Neural cell (in vitro differentiated cells): ENCODE measurements at regions not wholly inside any gene's neighbourhood (a gene's known extent, or its start where the extent isn't known, plus 50 kb on each side); places are given as distances from the start of the nearest gene placed in this dataset.

Experiments used
- H2AFZ ChIP-seq: fragments of 200-600, 300-800 bp; sonication (generic), shearing (Covaris generic); 2 replicates; pipeline ENCODE4 v1.6.0; 2014; ENCODE audit warnings: low read depth, mild to moderate bottlenecking, antibody characterized with exemption, low read length, moderate library complexity
- H3F3A ChIP-seq: fragments of 200-600 bp; shearing (Covaris generic); 2 replicates; pipeline ENCODE4 v1.6.1; 2016; ENCODE audit warnings: mild to moderate bottlenecking, moderate library complexity, mixed read lengths, antibody characterized with exemption, low read length; ENCODE audit not compliant: insufficient read depth, poor library complexity, severe bottlenecking
- H3K27ac ChIP-seq: fragments of 200-600, 300-800 bp; sonication (generic), shearing (Covaris generic); 2 replicates; pipeline ENCODE4 v1.5.1; 2014; ENCODE audit warnings: mild to moderate bottlenecking, low read length, moderate library complexity
- H3K27me3 ChIP-seq: fragments of 300-800, 200-600 bp; sonication (generic), shearing (Covaris generic); 2 replicates; pipeline ENCODE4 v1.6.0; 2014; ENCODE audit warnings: mild to moderate bottlenecking, low read depth, low read length, moderate library complexity; ENCODE audit not compliant: insufficient read depth
- H3K36me3 ChIP-seq: fragments of 300-800, 200-600 bp; sonication (generic), shearing (Covaris generic); 2 replicates; pipeline ENCODE4 v1.5.1; 2014; ENCODE audit warnings: mild to moderate bottlenecking, antibody characterized with exemption, low read length, moderate library complexity; ENCODE audit not compliant: insufficient read depth
- H3K4me2 ChIP-seq: fragments of 300-800, 200-600 bp; sonication (generic), shearing (Covaris generic); 2 replicates; pipeline ENCODE4 v1.6.0; 2014; ENCODE audit warnings: mild to moderate bottlenecking, low read length
- H3K4me3 ChIP-seq: fragments of 300-800, 200-600 bp; sonication (generic), shearing (Covaris generic); 2 replicates; pipeline ENCODE4 v1.5.1; 2014; ENCODE audit warnings: mild to moderate bottlenecking, low read length, moderate library complexity
- H3K79me2 ChIP-seq: fragments of 200-600 bp; shearing (Covaris generic); replicated peaks from 2 replicates; pipeline ENCODE4 v1.6.0; 2014; ENCODE audit warnings: mild to moderate bottlenecking, low read length, moderate library complexity; ENCODE audit not compliant: insufficient read depth
- H3K9ac ChIP-seq: fragments of 300-800, 200-600 bp; sonication (generic), shearing (Covaris generic); 2 replicates; pipeline ENCODE4 v1.6.1; 2016; ENCODE audit warnings: mild to moderate bottlenecking, low read length, mixed read lengths
- H3K9me2 ChIP-seq: fragments of 200-600 bp; shearing (Covaris generic); 2 replicates; pipeline ENCODE4 v1.6.1; 2016; ENCODE audit warnings: mild to moderate bottlenecking, low read length, mixed read lengths; ENCODE audit not compliant: insufficient read depth
- H3K9me3 ChIP-seq: fragments of 200-600, 300-800 bp; sonication (generic), shearing (Covaris generic); 2 replicates; pipeline ENCODE4 v1.6.1; 2016; ENCODE audit warnings: mild to moderate bottlenecking, mixed run types, low read length, moderate library complexity, mixed read lengths
- H4K20me1 ChIP-seq: fragments of 200-600 bp; shearing (Covaris generic); 2 replicates; pipeline ENCODE4 v1.6.1; 2016; ENCODE audit warnings: mild to moderate bottlenecking, mixed run types; ENCODE audit not compliant: insufficient read depth
- EP300 ChIP-seq: fragments of 450-650 bp; conservative IDR thresholded peaks from 2 replicates; pipeline ENCODE4 v1.6.1; 2014; ENCODE audit warnings: antibody characterized with exemption, mild to moderate bottlenecking, moderate library complexity; ENCODE audit not compliant: poor library complexity, severe bottlenecking
- EZH2 ChIP-seq: fragments of 200-600, 300-800 bp; shearing (Covaris generic), sonication (generic); IDR thresholded peaks from 2 replicates; pipeline ENCODE4 v1.6.1; 2014; ENCODE audit warnings: antibody characterized with exemption, low read length, borderline replicate concordance, mild to moderate bottlenecking; ENCODE audit not compliant: insufficient read depth, poor library complexity, severe bottlenecking
- MXI1 ChIP-seq: fragments of 450-650 bp; conservative IDR thresholded peaks from 2 replicates; pipeline ENCODE4 v1.6.1; 2014; ENCODE audit warnings: antibody characterized with exemption, mild to moderate bottlenecking; ENCODE audit not compliant: poor library complexity, severe bottlenecking
- POLR2AphosphoS5 ChIP-seq: IDR thresholded peaks from 2 replicates; pipeline ENCODE4 v1.6.1; 2012
- RAD21 ChIP-seq: fragments of 450-650 bp; conservative IDR thresholded peaks from 2 replicates; pipeline ENCODE4 v1.6.1; 2014; ENCODE audit warnings: antibody characterized with exemption, mild to moderate bottlenecking, moderate library complexity
- SMC3 ChIP-seq: fragments of 450-650 bp; conservative IDR thresholded peaks from 2 replicates; pipeline ENCODE4 v1.6.1; 2014; ENCODE audit warnings: antibody characterized with exemption, mild to moderate bottlenecking, moderate library complexity; ENCODE audit not compliant: poor library complexity
- TAF1 ChIP-seq: IDR thresholded peaks from 2 replicates; pipeline ENCODE4 v1.6.1; 2012; ENCODE audit warnings: low read depth
- TF ChIP-seq, protein P1 (sequence below): fragments of 450-650 bp; IDR thresholded peaks from 2 replicates; pipeline ENCODE4 v1.5.1; 2014; ENCODE audit warnings: antibody characterized with exemption, mild to moderate bottlenecking, moderate library complexity; ENCODE audit not compliant: poor library complexity, severe bottlenecking
- TF ChIP-seq, protein P2 (sequence below): IDR thresholded peaks from 2 replicates; pipeline ENCODE4 v1.6.1; 2012; ENCODE audit warnings: borderline replicate concordance

DNA sequence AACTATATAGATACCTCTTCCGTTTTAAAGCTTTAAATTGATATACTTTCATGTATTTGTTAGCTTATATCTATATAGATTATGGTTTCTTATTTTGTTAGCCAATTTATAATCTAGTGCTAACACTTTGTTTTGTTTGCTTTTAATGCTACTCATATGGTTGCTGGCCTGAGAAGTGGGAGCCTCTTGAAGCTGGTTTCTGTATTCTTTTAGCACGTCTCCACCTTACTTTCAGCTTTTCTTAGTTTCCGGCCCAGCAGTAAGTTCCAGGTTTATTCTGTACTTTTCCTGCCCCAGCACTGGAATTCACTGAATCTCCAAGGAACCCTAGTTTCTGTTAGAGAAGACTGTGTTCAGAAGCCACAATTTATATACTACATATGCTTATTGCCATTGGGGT lies 458.9 kb downstream of the PRR16 start:
- no peaks in the 10 kb centered on the region for H3K27me3 ChIP-seq
- no peak overlapping the region for H2AFZ ChIP-seq
- H3K36me3 ChIP-seq = no peaks in the 10 kb centered on the region
- H3K79me2 ChIP-seq = no peaks in the 10 kb centered on the region
- H3K4me3 ChIP-seq = no peak overlapping the region
- no peaks in the 10 kb centered on the region for H3K9me2 ChIP-seq
- H3K4me2 ChIP-seq = no peak overlapping the region
- H3K9me3 ChIP-seq = no peaks in the 10 kb centered on the region
- H4K20me1 ChIP-seq = no peaks in the 10 kb centered on the region
- H3K27ac ChIP-seq = no peak overlapping the region
- no peak for TF ChIP-seq MXI1
- TF ChIP-seq, protein P1, sequence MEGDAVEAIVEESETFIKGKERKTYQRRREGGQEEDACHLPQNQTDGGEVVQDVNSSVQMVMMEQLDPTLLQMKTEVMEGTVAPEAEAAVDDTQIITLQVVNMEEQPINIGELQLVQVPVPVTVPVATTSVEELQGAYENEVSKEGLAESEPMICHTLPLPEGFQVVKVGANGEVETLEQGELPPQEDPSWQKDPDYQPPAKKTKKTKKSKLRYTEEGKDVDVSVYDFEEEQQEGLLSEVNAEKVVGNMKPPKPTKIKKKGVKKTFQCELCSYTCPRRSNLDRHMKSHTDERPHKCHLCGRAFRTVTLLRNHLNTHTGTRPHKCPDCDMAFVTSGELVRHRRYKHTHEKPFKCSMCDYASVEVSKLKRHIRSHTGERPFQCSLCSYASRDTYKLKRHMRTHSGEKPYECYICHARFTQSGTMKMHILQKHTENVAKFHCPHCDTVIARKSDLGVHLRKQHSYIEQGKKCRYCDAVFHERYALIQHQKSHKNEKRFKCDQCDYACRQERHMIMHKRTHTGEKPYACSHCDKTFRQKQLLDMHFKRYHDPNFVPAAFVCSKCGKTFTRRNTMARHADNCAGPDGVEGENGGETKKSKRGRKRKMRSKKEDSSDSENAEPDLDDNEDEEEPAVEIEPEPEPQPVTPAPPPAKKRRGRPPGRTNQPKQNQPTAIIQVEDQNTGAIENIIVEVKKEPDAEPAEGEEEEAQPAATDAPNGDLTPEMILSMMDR = no peak
- no peak for TF ChIP-seq EP300
- TF ChIP-seq TAF1 = no peak
- no peak for TF ChIP-seq SMC3
- no peak for TF ChIP-seq POLR2AphosphoS5
- TF ChIP-seq, protein P2, sequence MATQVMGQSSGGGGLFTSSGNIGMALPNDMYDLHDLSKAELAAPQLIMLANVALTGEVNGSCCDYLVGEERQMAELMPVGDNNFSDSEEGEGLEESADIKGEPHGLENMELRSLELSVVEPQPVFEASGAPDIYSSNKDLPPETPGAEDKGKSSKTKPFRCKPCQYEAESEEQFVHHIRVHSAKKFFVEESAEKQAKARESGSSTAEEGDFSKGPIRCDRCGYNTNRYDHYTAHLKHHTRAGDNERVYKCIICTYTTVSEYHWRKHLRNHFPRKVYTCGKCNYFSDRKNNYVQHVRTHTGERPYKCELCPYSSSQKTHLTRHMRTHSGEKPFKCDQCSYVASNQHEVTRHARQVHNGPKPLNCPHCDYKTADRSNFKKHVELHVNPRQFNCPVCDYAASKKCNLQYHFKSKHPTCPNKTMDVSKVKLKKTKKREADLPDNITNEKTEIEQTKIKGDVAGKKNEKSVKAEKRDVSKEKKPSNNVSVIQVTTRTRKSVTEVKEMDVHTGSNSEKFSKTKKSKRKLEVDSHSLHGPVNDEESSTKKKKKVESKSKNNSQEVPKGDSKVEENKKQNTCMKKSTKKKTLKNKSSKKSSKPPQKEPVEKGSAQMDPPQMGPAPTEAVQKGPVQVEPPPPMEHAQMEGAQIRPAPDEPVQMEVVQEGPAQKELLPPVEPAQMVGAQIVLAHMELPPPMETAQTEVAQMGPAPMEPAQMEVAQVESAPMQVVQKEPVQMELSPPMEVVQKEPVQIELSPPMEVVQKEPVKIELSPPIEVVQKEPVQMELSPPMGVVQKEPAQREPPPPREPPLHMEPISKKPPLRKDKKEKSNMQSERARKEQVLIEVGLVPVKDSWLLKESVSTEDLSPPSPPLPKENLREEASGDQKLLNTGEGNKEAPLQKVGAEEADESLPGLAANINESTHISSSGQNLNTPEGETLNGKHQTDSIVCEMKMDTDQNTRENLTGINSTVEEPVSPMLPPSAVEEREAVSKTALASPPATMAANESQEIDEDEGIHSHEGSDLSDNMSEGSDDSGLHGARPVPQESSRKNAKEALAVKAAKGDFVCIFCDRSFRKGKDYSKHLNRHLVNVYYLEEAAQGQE = no peak
- no peak for TF ChIP-seq RAD21
- TF ChIP-seq EZH2 = no peak
- H3K9ac ChIP-seq = no peak overlapping the region
- no peaks in the 10 kb centered on the region for H3F3A ChIP-seq

DNA sequence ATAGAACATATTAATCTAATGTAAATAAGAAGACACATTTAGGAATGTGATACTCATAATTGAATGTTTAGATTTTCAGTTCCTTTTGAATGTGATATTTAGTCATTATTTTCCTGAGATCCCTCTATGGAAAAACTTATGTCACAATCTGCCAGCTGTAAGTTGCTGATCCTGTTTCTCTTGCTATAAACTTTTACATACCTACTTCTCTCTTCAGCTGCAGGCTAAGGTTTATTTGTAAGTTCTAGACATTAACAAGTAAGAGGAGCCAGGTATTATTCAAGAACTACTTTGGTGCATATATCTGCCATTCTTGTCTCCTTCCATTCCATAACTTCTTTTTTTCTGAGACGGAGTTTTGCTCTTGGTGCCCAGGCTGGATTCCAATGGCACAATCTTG lies 462.4 kb downstream of the PRR16 start:
- Histone ChIP-seq H3K4me2 (no peak overlapping the region), H4K20me1 (no peaks in the 10 kb centered on the region), H3K27ac (no peak overlapping the region), H3F3A (no peaks in the 10 kb centered on the region), H3K27me3 (no peaks in the 10 kb centered on the region), H2AFZ (no peak overlapping the region), H3K36me3 (no peaks in the 10 kb centered on the region), H3K9ac (no peak overlapping the region), H3K9me3 (no peaks in the 10 kb centered on the region), H3K4me3 (no peak overlapping the region), H3K9me2 (no peaks in the 10 kb centered on the region), H3K79me2 (no peaks in the 10 kb centered on the region)
- TF ChIP-seq EZH2 (no peak), EP300 (no peak), MXI1 (no peak), SMC3 (no peak), POLR2AphosphoS5 (no peak), TAF1 (no peak), RAD21 (no peak)
- TF ChIP-seq, protein P2 = no peak
- TF ChIP-seq, protein P1 = no peak
